MCF 10A (cell line): ENCODE measurements at regions not wholly inside any gene's neighbourhood (a gene's known extent, or its start where the extent isn't known, plus 50 kb on each side); places are given as distances from the start of the nearest gene placed in this dataset.

Source experiments
- BruUV-seq: library from RNA; stranded (reverse); fragments of 400-500 nt; replicated peaks from 2 replicates; lab custom pipeline; 2021; lab: Mats Ljungman, UMichigan
- CTCF ChIA-PET: fragments of 300-600 bp; sonication (Branson Sonifier 250); formaldehyde crosslinking; extraction: SDS; loops from one replicate; lab custom pipeline; 2021; ENCODE audit warnings: antibody characterized with exemption, inconsistent platforms; lab: Yijun Ruan, JAX
- POLR2A ChIA-PET: fragments of 300-600, 350-650 bp; sonication (Branson Sonifier 250); formaldehyde crosslinking; extraction: SDS; loops from one replicate; lab custom pipeline; 2020; ENCODE audit warnings: antibody characterized with exemption, inconsistent platforms; lab: Yijun Ruan, JAX
- DNase-seq: peaks from one replicate; pipeline ENCODE4 v3.0.0-alpha.2; 2018; ENCODE audit not compliant: unreplicated experiment
- H3K27ac Mint-ChIP-seq: one replicate; pipeline ENCODE4 v1.8.0; 2022; ENCODE audit warnings: mild to moderate bottlenecking, low read depth, mixed read lengths; ENCODE audit not compliant: unreplicated experiment
- H3K27me3 Mint-ChIP-seq: one replicate; pipeline ENCODE4 v1.8.0; 2022; ENCODE audit warnings: mixed read lengths; ENCODE audit not compliant: insufficient read depth, unreplicated experiment
- H3K36me3 Mint-ChIP-seq: one replicate; pipeline ENCODE4 v1.8.0; 2022; ENCODE audit warnings: mild to moderate bottlenecking, moderate library complexity, mixed read lengths; ENCODE audit not compliant: insufficient read depth, unreplicated experiment
- H3K4me1 Mint-ChIP-seq: one replicate; pipeline ENCODE4 v1.8.0; 2022; ENCODE audit warnings: mixed read lengths; ENCODE audit not compliant: insufficient read depth, unreplicated experiment
- H3K4me3 Mint-ChIP-seq: one replicate; pipeline ENCODE4 v1.8.0; 2022; ENCODE audit warnings: mild to moderate bottlenecking, moderate library complexity, mixed read lengths; ENCODE audit not compliant: unreplicated experiment
- H3K9me3 Mint-ChIP-seq: one replicate; pipeline ENCODE4 v1.8.0; 2022; ENCODE audit warnings: mixed read lengths; ENCODE audit not compliant: unreplicated experiment
- intact Hi-C: fragments of 100-400 bp; cut with micrococcal nuclease; formaldehyde crosslinking; loops from 2 replicates; pipeline ENCODE4 v1.14.1; 2022
- TF ChIP-seq, protein P1 (sequence below): fragments of 200-600 bp; IDR thresholded peaks from one replicate; pipeline ENCODE4 v1.8.0; 2022; ENCODE audit warnings: antibody characterized with exemption, mild to moderate bottlenecking; ENCODE audit not compliant: unreplicated experiment

DNA sequence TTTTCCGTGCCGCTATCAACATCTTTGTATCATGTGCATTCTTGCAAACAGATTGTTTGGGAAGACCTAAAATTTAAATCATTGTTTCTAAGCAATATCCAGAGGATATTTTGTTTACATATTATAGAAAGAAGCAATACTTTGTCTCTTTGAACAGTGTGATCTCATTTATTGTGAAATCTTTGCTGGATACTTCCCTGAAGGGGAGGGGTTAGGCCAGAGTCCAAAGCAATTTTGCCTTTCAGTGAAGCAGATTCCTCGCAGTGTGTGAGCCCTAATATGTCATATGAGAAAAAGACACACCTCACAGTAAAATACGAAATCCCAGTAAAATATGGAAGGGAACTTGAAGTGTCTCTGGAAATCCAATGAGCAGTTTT, 158.7 kb upstream of the SLCO3A1 start:
- peak; percentile 78 for DNase-seq
- POLR2A ChIA-PET, result interaction anchor here (1.1 to 2.0 kb wide), 4 partner anchors 11 to 134 kb away, joined by 3 to 6 read pairs (median 4); no protein-coding TSS in a partner anchor
- Mint-ChIP-seq H3K27ac (peak overlapping the region; percentile 94), H3K4me3 (peak overlapping the region; percentile 71), H3K4me1 (peaks cover 10% of the 10 kb centered on the region), H3K9me3 (no peaks in the 10 kb centered on the region), H3K36me3 (no peaks in the 10 kb centered on the region), H3K27me3 (no peaks in the 10 kb centered on the region)
- TF ChIP-seq, protein P1, sequence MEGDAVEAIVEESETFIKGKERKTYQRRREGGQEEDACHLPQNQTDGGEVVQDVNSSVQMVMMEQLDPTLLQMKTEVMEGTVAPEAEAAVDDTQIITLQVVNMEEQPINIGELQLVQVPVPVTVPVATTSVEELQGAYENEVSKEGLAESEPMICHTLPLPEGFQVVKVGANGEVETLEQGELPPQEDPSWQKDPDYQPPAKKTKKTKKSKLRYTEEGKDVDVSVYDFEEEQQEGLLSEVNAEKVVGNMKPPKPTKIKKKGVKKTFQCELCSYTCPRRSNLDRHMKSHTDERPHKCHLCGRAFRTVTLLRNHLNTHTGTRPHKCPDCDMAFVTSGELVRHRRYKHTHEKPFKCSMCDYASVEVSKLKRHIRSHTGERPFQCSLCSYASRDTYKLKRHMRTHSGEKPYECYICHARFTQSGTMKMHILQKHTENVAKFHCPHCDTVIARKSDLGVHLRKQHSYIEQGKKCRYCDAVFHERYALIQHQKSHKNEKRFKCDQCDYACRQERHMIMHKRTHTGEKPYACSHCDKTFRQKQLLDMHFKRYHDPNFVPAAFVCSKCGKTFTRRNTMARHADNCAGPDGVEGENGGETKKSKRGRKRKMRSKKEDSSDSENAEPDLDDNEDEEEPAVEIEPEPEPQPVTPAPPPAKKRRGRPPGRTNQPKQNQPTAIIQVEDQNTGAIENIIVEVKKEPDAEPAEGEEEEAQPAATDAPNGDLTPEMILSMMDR, result no peak
- no TSS peak for BruUV-seq
- intact Hi-C loops, result no loop called here
- CTCF ChIA-PET, result interaction anchor here (0.6 to 4.5 kb wide), 4 partner anchors 11 to 524 kb away, joined by 3 to 46 read pairs (median 4); no protein-coding TSS in a partner anchor

DNA sequence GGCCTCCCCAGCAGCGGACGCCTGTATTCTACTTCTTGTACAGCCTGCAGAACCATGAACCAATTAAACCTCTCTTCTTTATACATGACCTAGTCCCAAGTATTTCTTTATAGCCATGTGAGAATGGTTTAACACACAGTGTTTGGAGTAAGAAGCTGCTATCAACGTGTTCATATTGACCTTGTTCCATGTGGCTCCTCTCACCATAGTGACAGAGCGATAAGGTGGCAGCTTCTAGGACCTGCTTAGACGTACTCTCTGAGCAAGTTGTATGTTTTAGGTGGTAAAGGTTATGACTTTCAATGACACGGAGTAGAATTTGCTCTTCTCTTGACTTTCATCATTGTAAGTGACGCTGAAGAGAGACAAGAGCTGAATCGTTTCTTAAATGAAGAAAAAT, 157.7 kb upstream of the SLCO3A1 start:
- intact Hi-C loops, result no loop called here
- no peak for DNase-seq
- no peaks in the 10 kb centered on the region for H3K36me3 Mint-ChIP-seq
- POLR2A ChIA-PET, result interaction anchor here (0.6 to 2.0 kb wide), 5 partner anchors 8 to 406 kb away, joined by 3 to 6 read pairs (median 3); no protein-coding TSS in a partner anchor
- CTCF ChIA-PET, result interaction anchor here (0.5 to 4.5 kb wide), 5 partner anchors 10 to 157 kb away, joined by 3 to 46 read pairs (median 3); no protein-coding TSS in a partner anchor
- H3K4me3 Mint-ChIP-seq, result no peak overlapping the region
- H3K27me3 Mint-ChIP-seq, result no peaks in the 10 kb centered on the region
- H3K27ac Mint-ChIP-seq, result no peak overlapping the region
- peaks cover 10% of the 10 kb centered on the region for H3K4me1 Mint-ChIP-seq
- TF ChIP-seq, protein P1, result no peak
- no TSS peak for BruUV-seq
- H3K9me3 Mint-ChIP-seq, result no peaks in the 10 kb centered on the region

DNA sequence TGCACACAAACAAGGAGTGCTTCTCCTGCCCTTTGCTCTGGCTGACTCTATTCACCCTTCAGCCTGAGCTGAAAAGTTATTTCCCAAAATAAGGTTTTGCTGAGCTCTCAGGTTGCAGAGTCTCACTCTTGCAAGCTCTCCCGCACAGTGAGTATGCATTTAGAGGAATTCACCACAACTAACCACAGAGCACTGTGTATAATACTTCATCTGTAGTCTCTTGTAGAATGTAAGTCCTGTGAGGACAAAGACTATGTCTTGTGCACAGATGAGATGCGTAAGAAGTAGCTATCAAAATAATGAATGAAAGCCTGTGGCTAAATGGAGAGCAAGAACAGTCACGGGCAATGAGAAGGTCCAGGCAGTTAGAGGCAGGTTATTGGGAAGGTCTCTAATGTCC, 156.5 kb upstream of the SLCO3A1 start:
- Mint-ChIP-seq H3K4me1 (peaks cover 10% of the 10 kb centered on the region), H3K27ac (no peak overlapping the region), H3K36me3 (no peaks in the 10 kb centered on the region), H3K27me3 (no peaks in the 10 kb centered on the region), H3K9me3 (no peaks in the 10 kb centered on the region), H3K4me3 (no peak overlapping the region)
- BruUV-seq, result no TSS peak
- CTCF ChIA-PET, result interaction anchor here (0.7 to 4.5 kb wide), 4 partner anchors 9 to 967 kb away, joined by 3 to 46 read pairs (median 4); no protein-coding TSS in a partner anchor
- POLR2A ChIA-PET, result no interaction called here
- TF ChIP-seq, protein P1, result no peak
- intact Hi-C loops, result no loop called here
- no peak for DNase-seq

DNA sequence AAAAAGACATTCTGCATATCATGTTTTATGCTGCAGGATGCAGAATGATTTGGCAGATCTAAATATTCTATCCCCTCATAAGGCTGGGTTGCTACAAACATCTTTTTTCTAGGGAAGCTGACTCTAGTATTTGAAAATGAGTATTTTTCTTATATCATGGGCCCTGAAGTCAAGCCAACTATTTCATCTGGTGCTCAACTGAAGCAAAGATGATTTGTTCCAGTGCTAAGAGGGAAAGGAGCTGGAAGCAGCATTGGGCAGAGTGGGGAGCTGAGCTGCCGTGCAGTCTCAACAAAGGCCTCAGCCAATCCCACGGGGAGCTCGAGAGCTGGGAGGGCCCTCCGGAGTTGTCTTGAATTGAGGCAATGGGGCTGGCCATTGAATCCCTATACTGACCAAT, 155.3 kb upstream of the SLCO3A1 start:
- Mint-ChIP-seq H3K27me3 (no peaks in the 10 kb centered on the region), H3K4me1 (peaks cover 10% of the 10 kb centered on the region), H3K4me3 (no peak overlapping the region), H3K36me3 (no peaks in the 10 kb centered on the region), H3K27ac (no peak overlapping the region), H3K9me3 (peaks cover 6% of the 10 kb centered on the region)
- BruUV-seq, result no TSS peak
- no peak for DNase-seq
- TF ChIP-seq, protein P1, result no peak
- intact Hi-C loops, result no loop called here
- POLR2A ChIA-PET, result no interaction called here
- CTCF ChIA-PET, result no interaction called here
